HCT116 (cell line): ENCODE measurements at regions not wholly inside any gene's neighbourhood (a gene's known extent, or its start where the extent isn't known, plus 50 kb on each side); places are given as distances from the start of the nearest gene placed in this dataset.

Source experiments
- ATAC-seq: fragments of 200-7000 bp; cut with Tn5 transposase; 2 replicates; pipeline ENCODE4 v1.9.1; 2020; ENCODE audit warnings: mild to moderate bottlenecking, moderate library complexity
- BruUV-seq: library from RNA; stranded (reverse); fragments of 400-500 nt; replicated peaks from 2 replicates; lab custom pipeline; 2021; lab: Mats Ljungman, UMichigan
- CTCF ChIA-PET: fragments of 300-600 bp; sonication (Branson Sonifier 250); formaldehyde crosslinking; loops from one replicate; lab custom pipeline; 2021; ENCODE audit warnings: antibody characterized with exemption; lab: Charles Lee
- POLR2A ChIA-PET: fragments of 300-600, 350-600 bp; sonication (Branson Sonifier 250); formaldehyde crosslinking; loops from one replicate; lab custom pipeline; 2021; ENCODE audit warnings: antibody characterized with exemption; lab: Charles Lee
- RAD21 ChIA-PET, 2 experiments: fragments of 300-600 bp; sonication (Branson Sonifier 250); formaldehyde crosslinking; loops; one replicate each; lab custom pipeline; 2023; ENCODE audit warnings: low total read pairs in 2 of 2; ENCODE audit not compliant: uncharacterized antibody in 2 of 2, unreplicated experiment in 2 of 2, low non-redundant PET in 1 of 2; lab: Charles Lee
- DNase-seq: peaks from one replicate; pipeline ENCODE4 v3.0.0-alpha.2; 2010; ENCODE audit warnings: low read depth, low spot score
- H2AFZ ChIP-seq: fragments of 200-600 bp; shearing (Covaris generic), sonication (generic); 2 replicates; pipeline ENCODE4 v1.6.1; 2017; ENCODE audit warnings: low read depth, mixed run types, mixed read lengths, antibody characterized with exemption, low read length; ENCODE audit not compliant: poor library complexity, severe bottlenecking
- H3K27ac ChIP-seq: 2 replicates; pipeline ENCODE4 v1.5.1; 2012; ENCODE audit warnings: low read depth, low read length
- H3K27me3 ChIP-seq: fragments of 200-600 bp; sonication (generic); 2 replicates; pipeline ENCODE4 v1.6.1; 2016; ENCODE audit warnings: mixed run types, low read length, mixed read lengths; ENCODE audit not compliant: insufficient read depth
- H3K36me3 ChIP-seq, 2 experiments: fragments of 200-500 bp in 1 of 2; fragments of 200-600 bp in 1 of 2; sonication (Bioruptor generic) in 1 of 2; sonication (generic) in 1 of 2; 2 replicates each; pipeline versions ENCODE4 v1.5.1 to v1.6.1; 2014 to 2016; ENCODE audit warnings: low read length in 2 of 2, inconsistent platforms in 1 of 2, mixed read lengths in 1 of 2, mixed run types in 1 of 2; ENCODE audit not compliant: insufficient read depth in 2 of 2, control insufficient read depth in 1 of 2
- H3K4me1 ChIP-seq, 2 experiments: fragments of 200-600 bp in 1 of 2; sonication (generic) in 1 of 2; 2 replicates each; pipeline versions ENCODE4 v1.5.1 to v1.6.1; 2012 to 2017; ENCODE audit warnings: low read length in 2 of 2, inconsistent platforms in 1 of 2, mild to moderate bottlenecking in 1 of 2, mixed read lengths in 1 of 2, mixed run types in 1 of 2, moderate library complexity in 1 of 2; ENCODE audit not compliant: insufficient read depth in 2 of 2, control insufficient read depth in 1 of 2
- H3K4me2 ChIP-seq: fragments of 200-600 bp; sonication (generic); 2 replicates; pipeline ENCODE4 v1.6.1; 2017; ENCODE audit warnings: mixed run types, low read length, mixed read lengths
- H3K4me3 ChIP-seq, 2 experiments: fragments of 200-600 bp in 1 of 2; sonication (generic) in 1 of 2; replicated peaks in 1 of 2; 2 replicates each; pipeline ENCODE4 v1.5.1; 2011 to 2016; ENCODE audit warnings: low read length in 2 of 2, control low read depth in 1 of 2, low read depth in 1 of 2, mild to moderate bottlenecking in 1 of 2, mixed read lengths in 1 of 2, mixed run types in 1 of 2
- H3K79me2 ChIP-seq: fragments of 200-600 bp; sonication (generic); 2 replicates; pipeline ENCODE4 v1.6.1; 2017; ENCODE audit warnings: mild to moderate bottlenecking, mixed run types, low read length, moderate library complexity, mixed read lengths; ENCODE audit not compliant: insufficient read depth
- H3K9ac ChIP-seq: fragments of 200-600 bp; sonication (generic); 2 replicates; pipeline ENCODE4 v1.6.1; 2016; ENCODE audit warnings: low read length, mixed read lengths
- H3K9me2 ChIP-seq: fragments of 200-600 bp; sonication (generic), shearing (Covaris generic); 2 replicates; pipeline ENCODE4 v1.6.1; 2017; ENCODE audit warnings: mixed run types, mild to moderate bottlenecking, moderate library complexity; ENCODE audit not compliant: insufficient read depth
- H3K9me3 ChIP-seq, 2 experiments: fragments of 200-500 bp in 1 of 2; fragments of 200-600 bp in 1 of 2; sonication (Bioruptor generic) in 1 of 2; sonication (generic) in 1 of 2; 2 replicates each; pipeline ENCODE4 v1.6.1; 2014 to 2017; ENCODE audit warnings: low read length in 2 of 2, mixed read lengths in 2 of 2, inconsistent platforms in 1 of 2, low read depth in 1 of 2, mild to moderate bottlenecking in 1 of 2, mixed run types in 1 of 2, moderate library complexity in 1 of 2; ENCODE audit not compliant: control insufficient read depth in 1 of 2, insufficient read depth in 1 of 2
- H4K20me1 ChIP-seq: fragments of 200-600 bp; sonication (generic), shearing (Covaris generic); 2 replicates; pipeline ENCODE4 v1.6.1; 2017; ENCODE audit warnings: mixed run types, mild to moderate bottlenecking, moderate library complexity; ENCODE audit not compliant: insufficient read depth
- CEBPB ChIP-seq: IDR thresholded peaks from 2 replicates; pipeline ENCODE4 v1.6.1; 2012; ENCODE audit warnings: low read depth
- EZH2phosphoT487 ChIP-seq: fragments of 200-600 bp; IDR thresholded peaks from 2 replicates; pipeline ENCODE4 v1.6.1; 2018; ENCODE audit warnings: antibody characterized with exemption, borderline replicate concordance
- JUND ChIP-seq: IDR thresholded peaks from 2 replicates; pipeline ENCODE4 v1.6.1; 2012
- RAD21 ChIP-seq: IDR thresholded peaks from 2 replicates; pipeline ENCODE4 v1.6.1; 2012; ENCODE audit warnings: low read depth, mild to moderate bottlenecking
- intact Hi-C: fragments of 100-400 bp; cut with micrococcal nuclease; formaldehyde crosslinking; loops from 2 replicates; pipeline ENCODE4 v1.10.0; 2022
- TF ChIP-seq, protein P1 (sequence below): IDR thresholded peaks from 2 replicates; pipeline ENCODE4 v1.6.1; 2012; ENCODE audit warnings: low read depth
- TF ChIP-seq, protein P2 (sequence below): IDR thresholded peaks from 2 replicates; pipeline ENCODE4 v1.6.1; 2012

DNA sequence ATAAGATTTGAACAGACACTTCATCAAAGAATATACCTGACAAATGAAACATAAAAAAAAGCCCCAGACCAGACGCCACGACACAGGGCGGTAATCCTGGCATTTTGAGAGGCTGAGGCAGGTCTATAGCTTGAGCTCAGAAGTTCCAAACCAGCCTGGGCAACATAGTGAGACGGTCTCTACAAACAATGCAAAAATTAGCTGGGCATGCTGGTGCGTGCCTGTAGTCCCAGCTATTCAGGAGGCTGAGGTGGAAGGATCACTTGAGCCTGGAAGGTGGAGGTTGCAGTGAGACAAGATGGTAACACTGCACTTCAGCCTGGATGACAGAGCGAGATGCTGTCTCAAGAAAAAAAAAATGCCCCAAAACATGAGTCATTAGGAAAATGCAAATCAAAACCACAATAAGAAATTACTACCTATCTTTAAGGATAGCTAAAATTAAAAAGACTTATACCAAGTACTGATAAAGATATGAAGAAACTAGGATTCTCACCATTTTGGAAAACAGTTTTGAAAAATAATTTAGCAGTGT is 91.7 kb upstream of the GRAMD1B start:
- H4K20me1 ChIP-seq = no peaks in the 10 kb centered on the region
- CTCF ChIA-PET = no interaction called here
- ATAC-seq = no peak

More for the DNA sequence above, 91.7 kb upstream of the GRAMD1B start:
- H3K36me3 ChIP-seq = no peaks in the 10 kb centered on the region
- H3K9ac ChIP-seq = no peak overlapping the region
- no peak overlapping the region for H3K4me3 ChIP-seq
- DNase-seq = no peak
- no peak overlapping the region for H3K27ac ChIP-seq
- RAD21 ChIA-PET = interaction anchor here in 1 of 2 experiments (0.6 kb wide), 1 partner anchor 1397 kb away, joined by 3 read pairs; no protein-coding TSS in a partner anchor
- no peaks in the 10 kb centered on the region for H3K27me3 ChIP-seq
- H3K9me3 ChIP-seq = no peaks in the 10 kb centered on the region
- no peaks in the 10 kb centered on the region for H3K4me1 ChIP-seq
- BruUV-seq = no TSS peak
- TF ChIP-seq, protein P1, sequence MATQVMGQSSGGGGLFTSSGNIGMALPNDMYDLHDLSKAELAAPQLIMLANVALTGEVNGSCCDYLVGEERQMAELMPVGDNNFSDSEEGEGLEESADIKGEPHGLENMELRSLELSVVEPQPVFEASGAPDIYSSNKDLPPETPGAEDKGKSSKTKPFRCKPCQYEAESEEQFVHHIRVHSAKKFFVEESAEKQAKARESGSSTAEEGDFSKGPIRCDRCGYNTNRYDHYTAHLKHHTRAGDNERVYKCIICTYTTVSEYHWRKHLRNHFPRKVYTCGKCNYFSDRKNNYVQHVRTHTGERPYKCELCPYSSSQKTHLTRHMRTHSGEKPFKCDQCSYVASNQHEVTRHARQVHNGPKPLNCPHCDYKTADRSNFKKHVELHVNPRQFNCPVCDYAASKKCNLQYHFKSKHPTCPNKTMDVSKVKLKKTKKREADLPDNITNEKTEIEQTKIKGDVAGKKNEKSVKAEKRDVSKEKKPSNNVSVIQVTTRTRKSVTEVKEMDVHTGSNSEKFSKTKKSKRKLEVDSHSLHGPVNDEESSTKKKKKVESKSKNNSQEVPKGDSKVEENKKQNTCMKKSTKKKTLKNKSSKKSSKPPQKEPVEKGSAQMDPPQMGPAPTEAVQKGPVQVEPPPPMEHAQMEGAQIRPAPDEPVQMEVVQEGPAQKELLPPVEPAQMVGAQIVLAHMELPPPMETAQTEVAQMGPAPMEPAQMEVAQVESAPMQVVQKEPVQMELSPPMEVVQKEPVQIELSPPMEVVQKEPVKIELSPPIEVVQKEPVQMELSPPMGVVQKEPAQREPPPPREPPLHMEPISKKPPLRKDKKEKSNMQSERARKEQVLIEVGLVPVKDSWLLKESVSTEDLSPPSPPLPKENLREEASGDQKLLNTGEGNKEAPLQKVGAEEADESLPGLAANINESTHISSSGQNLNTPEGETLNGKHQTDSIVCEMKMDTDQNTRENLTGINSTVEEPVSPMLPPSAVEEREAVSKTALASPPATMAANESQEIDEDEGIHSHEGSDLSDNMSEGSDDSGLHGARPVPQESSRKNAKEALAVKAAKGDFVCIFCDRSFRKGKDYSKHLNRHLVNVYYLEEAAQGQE = no peak
- TF ChIP-seq, protein P2, sequence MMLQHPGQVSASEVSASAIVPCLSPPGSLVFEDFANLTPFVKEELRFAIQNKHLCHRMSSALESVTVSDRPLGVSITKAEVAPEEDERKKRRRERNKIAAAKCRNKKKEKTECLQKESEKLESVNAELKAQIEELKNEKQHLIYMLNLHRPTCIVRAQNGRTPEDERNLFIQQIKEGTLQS = no peak
- no peak for TF ChIP-seq JUND
- no peak for TF ChIP-seq CEBPB
- TF ChIP-seq RAD21 = no peak
- TF ChIP-seq EZH2phosphoT487 = no peak
- TF ChIP-seq, all 23 proteins: peak for 0
- Histone ChIP-seq H2AFZ (no peak overlapping the region), H3K79me2 (no peaks in the 10 kb centered on the region), H3K9me2 (no peaks in the 10 kb centered on the region), H3K4me2 (no peak overlapping the region)
- POLR2A ChIA-PET = no interaction called here
- intact Hi-C loops = no loop called here
